Upper lobe of right lung (tissue), 1 donor: ENCODE measurements at regions not wholly inside any gene's neighbourhood (a gene's known extent, or its start where the extent isn't known, plus 50 kb on each side); places are given as distances from the start of the nearest gene placed in this dataset.

ENCODE experiments used
- ATAC-seq: fragments of 200-7000 bp; cut with Tn5 transposase; one replicate; pipeline ENCODE4 v1.9.1; 2020; ENCODE audit warnings: mild to moderate bottlenecking, moderate library complexity
- DNase-seq: peaks from one replicate; pipeline ENCODE4 v3.0.0-alpha.2; 2020
- H3K27ac ChIP-seq: fragments of 200-600 bp; one replicate; pipeline ENCODE4 v1.8.0; 2022
- H3K27me3 ChIP-seq: fragments of 200-600 bp; one replicate; pipeline ENCODE4 v1.8.0; 2022; ENCODE audit warnings: mild to moderate bottlenecking
- H3K36me3 ChIP-seq: fragments of 200-600 bp; one replicate; pipeline ENCODE4 v1.8.0; 2022
- H3K4me1 ChIP-seq: fragments of 200-600 bp; one replicate; pipeline ENCODE4 v1.8.0; 2022
- H3K4me3 ChIP-seq: fragments of 200-600 bp; one replicate; pipeline ENCODE4 v1.8.0; 2022; ENCODE audit warnings: mild to moderate bottlenecking
- H3K9me3 ChIP-seq: fragments of 200-600 bp; one replicate; pipeline ENCODE4 v1.8.0; 2022
- CTCF ChIP-seq: fragments of 200-600 bp; IDR thresholded peaks from one replicate; pipeline ENCODE4 v1.8.0; 2022; ENCODE audit warnings: antibody characterized with exemption
- intact Hi-C: fragments of 100-400 bp; cut with DNase I; formaldehyde crosslinking; loops from one replicate; pipeline ENCODE4 v1.11.0; 2022
- donor health status: DM: no; HTN: yes; CAD: no; lungs with severe emphysema.

DNA sequence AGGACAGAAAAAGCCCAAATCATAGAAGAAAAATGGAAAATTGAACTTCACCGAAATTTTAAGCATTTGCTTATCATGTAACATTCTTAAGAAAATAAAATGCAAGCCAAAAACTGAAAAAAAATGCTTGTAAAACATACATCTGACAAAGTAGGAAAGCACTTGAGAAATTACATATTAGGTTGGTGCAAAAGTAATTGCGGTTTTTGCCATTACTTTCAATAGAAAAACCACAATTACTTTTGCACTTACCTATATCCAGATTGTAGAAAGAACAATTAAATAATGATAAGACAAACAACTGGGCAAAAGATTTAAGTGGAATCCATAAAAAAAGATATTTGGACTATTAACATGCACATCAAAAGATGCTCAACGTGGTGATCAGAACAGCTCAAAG, 146.2 kb downstream of the TBXT start:
- H3K4me1 ChIP-seq: no peaks in the 10 kb centered on the region
- no peak overlapping the region for H3K27ac ChIP-seq
- H3K36me3 ChIP-seq: no peaks in the 10 kb centered on the region
- DNase-seq (no peak), ATAC-seq (no peak)
- H3K4me3 ChIP-seq: no peak overlapping the region
- no peak for TF ChIP-seq CTCF
- H3K9me3 ChIP-seq: no peaks in the 10 kb centered on the region
- intact Hi-C loops: no loop called here
- H3K27me3 ChIP-seq: no peaks in the 10 kb centered on the region

- H3K36me3 ChIP-seq: no peaks in the 10 kb centered on the region
- TF ChIP-seq CTCF: no peak
- DNase-seq (no peak), ATAC-seq (no peak)
- H3K9me3 ChIP-seq: no peaks in the 10 kb centered on the region
- no peaks in the 10 kb centered on the region for H3K27me3 ChIP-seq
- no peak overlapping the region for H3K27ac ChIP-seq
- no peak overlapping the region for H3K4me3 ChIP-seq
- intact Hi-C loops: no loop called here
- H3K4me1 ChIP-seq: no peaks in the 10 kb centered on the region
Observed at GRCh38 chr6:166019214-166019613, 148.4 kb downstream of the TBXT start.

- DNase-seq: no peak
- no peak overlapping the region for H3K4me3 ChIP-seq
- intact Hi-C loops: no loop called here
- peaks cover 7% of the 10 kb centered on the region for H3K27me3 ChIP-seq
- H3K27ac ChIP-seq: no peak overlapping the region
- no peaks in the 10 kb centered on the region for H3K4me1 ChIP-seq
- no peaks in the 10 kb centered on the region for H3K9me3 ChIP-seq
- no peak for TF ChIP-seq CTCF
- ATAC-seq: no peak
- no peaks in the 10 kb centered on the region for H3K36me3 ChIP-seq
Observed at GRCh38 chr6:166017032-166017635, 150.5 kb downstream of the TBXT start.

GRCh38 chr6:166014966-166015365, 152.7 kb downstream of the TBXT start:
- H3K27me3 ChIP-seq: peaks cover 28% of the 10 kb centered on the region
- no peaks in the 10 kb centered on the region for H3K4me1 ChIP-seq
- no peak overlapping the region for H3K27ac ChIP-seq
- H3K36me3 ChIP-seq: no peaks in the 10 kb centered on the region
- intact Hi-C loops: no loop called here
- no peaks in the 10 kb centered on the region for H3K9me3 ChIP-seq
- H3K4me3 ChIP-seq: no peak overlapping the region
- ATAC-seq (no peak), DNase-seq (no peak)
- no peak for TF ChIP-seq CTCF

DNA sequence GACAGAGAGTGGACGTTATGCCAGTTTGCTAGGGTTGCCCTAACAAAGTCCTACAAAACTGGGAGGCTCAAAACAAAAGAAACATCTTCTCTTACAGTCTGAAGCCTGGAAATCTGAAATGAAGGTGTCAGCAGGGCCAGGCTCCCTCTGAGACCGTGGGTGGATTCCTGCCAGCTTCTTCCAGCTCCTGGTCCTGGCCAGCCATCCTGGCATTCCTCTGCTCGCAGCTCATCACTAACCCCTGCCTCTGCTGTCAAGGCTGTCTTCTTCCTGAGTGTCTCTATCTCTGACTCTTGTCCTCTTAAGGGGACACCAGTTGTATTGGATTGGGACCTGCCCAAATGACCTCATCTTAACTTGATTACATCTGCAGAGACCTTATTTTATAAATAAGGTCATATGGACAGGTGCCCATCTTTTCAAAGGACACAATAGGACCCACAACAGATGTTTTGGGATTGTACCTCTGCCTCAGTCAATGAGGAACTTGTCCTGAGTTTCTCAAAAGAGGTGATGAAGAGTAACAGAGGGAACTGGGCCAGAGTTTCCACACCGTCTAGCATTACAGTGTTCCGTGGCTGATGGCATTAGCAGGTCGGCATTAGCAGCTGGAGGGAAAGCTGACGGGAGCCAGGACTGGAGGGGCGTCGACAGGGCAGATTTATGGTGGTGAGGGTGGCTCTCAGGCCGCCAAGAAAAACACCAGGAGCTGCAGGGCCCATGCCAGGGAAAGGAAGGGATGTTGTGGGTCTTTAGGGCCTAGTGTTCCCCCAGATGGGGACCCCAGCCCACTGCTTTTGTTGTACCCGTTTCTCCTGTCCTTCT, 157.3 kb downstream of the TBXT start:
- no peak overlapping the region for H3K4me3 ChIP-seq
- H3K9me3 ChIP-seq: no peaks in the 10 kb centered on the region
- H3K27me3 ChIP-seq: peaks cover 74% of the 10 kb centered on the region
- no peak for TF ChIP-seq CTCF
- intact Hi-C loops: no loop called here
- H3K27ac ChIP-seq: no peak overlapping the region
- H3K4me1 ChIP-seq: peaks cover 7% of the 10 kb centered on the region
- ATAC-seq (no peak), DNase-seq (no peak)
- no peaks in the 10 kb centered on the region for H3K36me3 ChIP-seq
